GM12865 (cell line): ENCODE measurements at regions not wholly inside any gene's neighbourhood (a gene's known extent, or its start where the extent isn't known, plus 50 kb on each side); places are given as distances from the start of the nearest gene placed in this dataset.
"Not testable (repeated sequence)": the region's sequence is repeated elsewhere in the genome, so short reads cannot be mapped to it uniquely, and the experiment has no call there.

Experiments used
- DNase-seq: peaks from one replicate; pipeline ENCODE4 v3.0.0; 2010; ENCODE audit warnings: low read depth
- H3K4me3 ChIP-seq: 2 replicates; pipeline ENCODE4 v1.5.1; 2011; ENCODE audit warnings: mild to moderate bottlenecking, low read depth, low read length, control low read depth
- TF ChIP-seq, protein P1 (sequence below): IDR thresholded peaks from 2 replicates; pipeline ENCODE4 v1.5.1; 2011; ENCODE audit warnings: low read length, control low read depth, low read depth, inconsistent platforms; ENCODE audit not compliant: insufficient read depth; ENCODE audit errors: missing control alignments

DNA sequence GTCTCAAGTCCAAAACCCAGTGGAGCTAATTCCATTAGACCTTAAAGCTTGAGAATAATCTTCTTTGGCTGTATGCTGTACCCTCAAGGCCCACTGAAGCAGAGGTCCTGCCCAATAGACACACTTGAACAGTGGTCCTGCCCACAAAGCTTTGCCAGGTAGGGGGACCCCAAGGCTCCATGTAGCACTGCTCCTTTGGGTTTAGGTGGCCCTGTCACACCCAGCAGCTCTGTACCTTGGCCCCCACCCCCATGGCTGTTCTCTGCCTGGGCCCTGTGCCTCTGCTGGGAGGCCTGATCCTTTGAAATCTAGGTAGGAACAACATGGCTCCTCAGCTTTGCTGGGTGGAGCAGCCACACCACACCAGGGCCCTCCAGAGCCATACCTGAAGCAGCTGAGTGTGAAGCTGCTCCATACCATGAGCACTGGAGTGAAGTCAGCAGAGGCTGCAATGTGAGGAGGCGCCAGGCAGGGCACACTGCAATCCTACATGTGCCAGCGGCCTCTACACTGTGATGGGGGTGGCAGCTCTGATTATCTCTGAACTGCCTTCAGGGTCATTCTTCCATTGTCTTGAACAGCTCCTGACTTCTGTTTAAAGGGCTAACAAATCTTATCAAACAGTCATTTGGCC is 188.0 kb upstream of the CCDC54 start:
- TF ChIP-seq, protein P1, sequence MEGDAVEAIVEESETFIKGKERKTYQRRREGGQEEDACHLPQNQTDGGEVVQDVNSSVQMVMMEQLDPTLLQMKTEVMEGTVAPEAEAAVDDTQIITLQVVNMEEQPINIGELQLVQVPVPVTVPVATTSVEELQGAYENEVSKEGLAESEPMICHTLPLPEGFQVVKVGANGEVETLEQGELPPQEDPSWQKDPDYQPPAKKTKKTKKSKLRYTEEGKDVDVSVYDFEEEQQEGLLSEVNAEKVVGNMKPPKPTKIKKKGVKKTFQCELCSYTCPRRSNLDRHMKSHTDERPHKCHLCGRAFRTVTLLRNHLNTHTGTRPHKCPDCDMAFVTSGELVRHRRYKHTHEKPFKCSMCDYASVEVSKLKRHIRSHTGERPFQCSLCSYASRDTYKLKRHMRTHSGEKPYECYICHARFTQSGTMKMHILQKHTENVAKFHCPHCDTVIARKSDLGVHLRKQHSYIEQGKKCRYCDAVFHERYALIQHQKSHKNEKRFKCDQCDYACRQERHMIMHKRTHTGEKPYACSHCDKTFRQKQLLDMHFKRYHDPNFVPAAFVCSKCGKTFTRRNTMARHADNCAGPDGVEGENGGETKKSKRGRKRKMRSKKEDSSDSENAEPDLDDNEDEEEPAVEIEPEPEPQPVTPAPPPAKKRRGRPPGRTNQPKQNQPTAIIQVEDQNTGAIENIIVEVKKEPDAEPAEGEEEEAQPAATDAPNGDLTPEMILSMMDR = no peak
- DNase-seq = no peak
- no peak overlapping the region for H3K4me3 ChIP-seq

DNA sequence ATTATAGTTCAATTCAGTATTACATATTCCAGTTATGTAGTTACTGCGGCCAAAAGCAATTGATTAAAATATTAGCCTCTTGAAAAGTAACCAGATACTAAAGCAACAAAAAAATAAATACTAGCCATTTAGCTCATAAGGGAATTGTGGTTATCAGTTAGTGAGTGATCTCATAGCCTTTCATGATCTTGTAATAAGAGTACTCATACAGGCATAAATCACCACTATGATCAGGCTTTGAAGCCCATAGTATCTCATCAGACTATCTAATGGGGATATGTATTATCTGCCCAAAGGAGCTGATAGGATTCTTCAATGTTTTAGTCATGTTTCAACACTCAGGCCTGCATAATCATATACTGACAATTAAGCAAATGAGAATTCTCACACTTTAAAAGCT is 184.1 kb upstream of the CCDC54 start:
- no peak for DNase-seq

DNA sequence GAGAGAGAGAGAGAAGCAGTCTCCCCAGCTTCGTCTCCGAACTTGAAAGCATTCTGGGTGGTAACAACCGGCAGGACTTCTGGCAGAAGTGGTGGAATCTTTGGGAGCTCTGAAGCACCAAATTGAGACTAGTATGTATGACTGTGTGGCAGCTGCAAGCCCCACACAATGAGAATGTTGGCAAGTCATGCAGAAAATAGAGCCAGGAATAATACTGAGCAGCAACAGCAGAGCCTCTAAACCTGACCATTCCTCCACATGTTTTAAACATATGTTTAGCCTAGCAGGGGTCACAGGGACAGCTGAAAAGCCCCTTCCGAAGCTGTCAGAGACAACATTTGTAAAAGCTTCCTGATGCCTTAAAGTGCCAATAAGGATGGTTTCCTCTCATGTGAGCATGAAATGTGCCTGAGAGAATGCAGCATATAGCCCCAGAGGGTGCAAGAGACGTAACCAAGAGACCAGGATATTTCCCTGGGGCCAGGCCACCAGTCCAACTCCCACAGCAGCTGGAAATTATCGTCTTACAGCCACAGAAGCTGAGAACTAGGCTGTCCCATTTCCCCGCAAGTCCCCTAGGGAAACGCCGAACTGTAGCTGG is 178.6 kb upstream of the CCDC54 start:
- H3K4me3 ChIP-seq = no peak overlapping the region
- TF ChIP-seq, protein P1 = no peak
- DNase-seq = no peak

More for the DNA sequence above, 184.1 kb upstream of the CCDC54 start:
- TF ChIP-seq, protein P1 = no peak
- no peak overlapping the region for H3K4me3 ChIP-seq

DNA sequence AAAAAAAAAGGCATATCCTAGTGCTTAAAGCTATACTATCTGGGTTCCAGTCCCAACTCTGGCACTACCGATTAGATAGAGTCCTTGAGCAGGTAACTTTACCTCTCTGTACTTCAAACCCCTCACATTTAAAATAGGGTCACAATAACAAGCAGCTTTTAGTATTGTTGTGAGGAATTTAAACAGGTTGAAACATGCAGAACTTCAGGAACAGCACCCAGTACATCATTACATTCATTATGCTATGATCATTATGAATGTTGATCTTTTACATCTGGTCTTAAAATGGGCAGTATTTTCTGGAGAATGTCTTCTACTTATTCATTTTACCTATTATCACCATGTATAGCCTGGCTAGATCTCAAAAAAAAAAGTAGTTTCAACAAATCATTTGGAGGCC is 176.1 kb upstream of the CCDC54 start:
- TF ChIP-seq, protein P1 = no peak
- DNase-seq = no peak
- H3K4me3 ChIP-seq = no peak overlapping the region

DNA sequence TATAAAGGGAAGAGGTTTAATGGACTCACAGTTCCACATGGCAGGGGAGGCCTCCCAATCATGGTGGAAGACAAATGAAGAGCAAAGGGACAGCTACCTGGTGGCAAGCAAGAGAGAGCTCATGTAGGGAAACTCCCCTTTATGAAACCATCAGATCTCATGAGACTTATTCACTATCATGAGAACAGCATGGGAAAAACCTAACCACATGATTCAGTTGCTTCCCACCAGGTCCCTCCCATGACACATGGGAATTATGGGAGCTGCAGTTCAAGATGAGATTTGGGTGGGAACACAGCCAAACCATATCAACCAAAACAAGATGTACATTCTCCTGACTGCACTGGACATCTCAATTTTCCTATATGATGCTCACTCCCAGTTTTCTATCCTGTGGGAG is 174.4 kb upstream of the CCDC54 start:
- peak; percentile 3 for DNase-seq
- H3K4me3 ChIP-seq = not testable (repeated sequence)

DNA sequence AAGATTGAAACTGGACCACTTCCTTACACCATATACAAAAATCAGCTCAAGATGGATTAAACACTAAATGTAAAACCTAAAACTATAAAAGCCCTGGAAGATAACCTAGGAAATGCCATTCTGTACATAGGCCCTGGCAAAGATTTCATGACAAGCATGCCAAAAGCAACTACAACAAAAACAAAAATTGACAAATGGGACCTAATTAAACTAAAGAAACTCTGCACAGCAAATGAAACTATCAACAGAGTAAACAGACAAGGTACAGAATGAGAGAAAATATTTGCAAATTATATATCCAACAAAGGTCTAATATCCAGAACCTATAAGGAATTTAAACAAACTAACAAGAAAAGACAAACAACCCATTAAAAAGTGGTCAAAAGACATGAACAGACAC is 173.1 kb upstream of the CCDC54 start:
- TF ChIP-seq, protein P1 = no peak
- no peak for DNase-seq
- H3K4me3 ChIP-seq = no peak overlapping the region

DNA sequence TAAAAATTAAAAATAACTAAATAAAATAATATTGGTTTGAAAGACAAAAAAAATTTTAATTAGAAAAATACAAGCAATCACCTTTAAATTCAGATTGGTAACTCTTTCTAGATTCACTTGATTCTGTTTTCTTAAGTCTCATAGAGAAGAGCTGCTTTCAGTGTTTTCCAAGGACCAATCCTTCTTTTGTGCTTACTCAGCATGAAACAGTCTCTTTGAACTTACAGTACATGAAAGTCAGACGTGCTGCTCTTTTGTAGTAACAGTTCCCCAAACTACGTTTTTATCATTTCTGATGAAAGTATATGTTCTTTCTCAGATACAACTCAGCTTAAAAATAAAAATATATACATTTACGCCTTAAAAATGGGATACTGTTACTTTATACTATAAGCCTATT is 171.9 kb upstream of the CCDC54 start:
- no peak overlapping the region for H3K4me3 ChIP-seq
- TF ChIP-seq, protein P1 = no peak
- no peak for DNase-seq
